Activated CD4-positive, CD25-positive, alpha-beta regulatory T cell treated with anti-CD3 and anti-CD28 coated beads, Interleukin-2, amount 50 U/mL, for 24 hours (primary cell): ENCODE measurements at regions not wholly inside any gene's neighbourhood (a gene's known extent, or its start where the extent isn't known, plus 50 kb on each side); places are given as distances from the start of the nearest gene placed in this dataset.

Source experiments
- ATAC-seq, 2 donors: fragments of 150-1000 bp; cut with Tn5 transposase; one replicate each; pipeline ENCODE4 v1.10.0; 2021; ENCODE audit warnings: mild to moderate bottlenecking in 1 of 2, moderate library complexity in 1 of 2

DNA sequence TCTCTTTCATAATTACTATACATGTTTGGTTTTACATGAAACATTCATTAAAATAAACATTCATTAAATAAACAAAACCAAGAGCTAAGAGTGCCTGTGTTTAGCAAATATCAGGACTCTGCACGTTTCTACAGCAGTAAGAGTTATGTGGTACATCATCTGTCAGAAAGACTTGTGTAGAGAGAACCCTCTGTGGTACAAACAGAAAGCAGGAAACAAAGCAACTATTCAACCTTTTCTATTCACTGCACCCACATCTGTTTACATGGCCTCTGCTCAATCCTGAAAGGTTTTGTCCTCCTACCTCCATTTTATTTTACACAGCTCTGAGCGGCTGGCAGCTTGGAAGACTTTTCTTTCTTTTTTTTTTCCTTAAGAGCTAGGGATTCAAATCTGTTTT is 90.7 kb upstream of the PCDH18 start:
- no peak for ATAC-seq

DNA sequence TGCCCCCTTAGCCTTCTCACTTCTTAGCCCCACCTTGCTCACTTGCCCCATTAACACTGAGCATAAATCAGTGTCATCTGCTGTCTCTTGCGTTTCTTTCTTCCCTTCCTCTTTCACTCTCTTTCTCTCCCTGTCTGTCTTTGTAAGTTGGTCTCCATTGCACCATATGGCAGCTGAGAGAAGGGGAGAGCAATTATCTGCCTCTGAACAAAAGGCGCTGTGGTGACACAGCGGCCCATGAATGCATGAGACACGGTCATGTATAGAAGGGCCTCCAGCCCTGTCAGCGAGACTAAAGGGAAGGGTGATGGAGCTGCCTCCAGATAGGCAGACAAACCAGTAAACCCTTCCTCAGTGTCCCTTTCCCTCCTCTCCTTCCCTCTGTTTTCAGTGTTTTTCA is 88.8 kb upstream of the PCDH18 start:
- no peak for ATAC-seq

DNA sequence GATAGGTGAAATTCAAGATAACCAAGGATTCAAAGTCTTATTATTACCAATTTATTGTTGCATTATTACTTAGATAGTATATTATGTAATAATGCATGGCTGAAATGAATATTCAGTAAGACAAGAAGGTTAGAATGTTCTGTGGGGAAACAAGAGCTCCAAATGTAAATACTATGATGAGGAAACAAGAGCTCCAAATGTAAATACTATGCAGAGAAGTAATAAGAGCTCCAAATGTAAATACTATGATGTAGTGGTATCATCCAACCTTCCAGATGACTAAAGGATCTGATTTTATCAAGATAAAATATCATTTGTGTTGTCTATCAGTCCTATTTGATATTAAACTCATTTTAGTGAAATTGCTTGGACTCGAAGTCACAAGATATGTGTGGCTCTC is 82.2 kb upstream of the PCDH18 start:
- ATAC-seq: no peak

DNA sequence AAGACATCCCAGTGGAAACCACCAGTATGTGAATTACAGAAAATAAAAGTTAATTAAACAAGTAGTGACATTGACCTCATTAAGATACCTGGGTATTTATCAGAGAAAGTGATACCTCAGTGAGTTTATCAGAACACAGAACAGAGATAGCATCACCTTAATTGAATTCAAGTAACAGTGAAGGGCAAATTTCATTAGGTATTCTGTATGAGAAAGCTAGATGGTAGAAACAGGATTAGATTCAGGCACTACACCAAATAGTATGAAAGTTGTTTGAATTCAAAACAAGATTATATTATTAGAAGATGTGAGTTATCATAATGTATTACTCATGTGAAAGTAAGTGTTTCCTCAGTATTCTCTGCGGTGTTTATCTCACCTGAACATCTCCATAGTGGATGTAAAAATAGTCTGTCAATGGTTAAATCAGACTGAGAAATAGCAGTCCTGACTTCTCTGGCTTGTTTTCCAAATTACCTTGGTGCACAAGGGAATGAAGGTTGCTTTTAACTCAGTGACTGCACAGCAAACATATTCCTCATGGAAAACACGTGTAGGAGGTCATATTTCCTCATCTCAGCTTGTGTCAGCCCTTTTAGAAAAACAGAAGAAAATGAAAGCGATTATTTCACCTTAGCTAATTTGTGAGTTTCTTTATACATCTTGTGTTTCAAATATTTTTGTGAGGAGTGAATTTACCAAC is 79.9 kb upstream of the PCDH18 start:
- no peak for ATAC-seq

DNA sequence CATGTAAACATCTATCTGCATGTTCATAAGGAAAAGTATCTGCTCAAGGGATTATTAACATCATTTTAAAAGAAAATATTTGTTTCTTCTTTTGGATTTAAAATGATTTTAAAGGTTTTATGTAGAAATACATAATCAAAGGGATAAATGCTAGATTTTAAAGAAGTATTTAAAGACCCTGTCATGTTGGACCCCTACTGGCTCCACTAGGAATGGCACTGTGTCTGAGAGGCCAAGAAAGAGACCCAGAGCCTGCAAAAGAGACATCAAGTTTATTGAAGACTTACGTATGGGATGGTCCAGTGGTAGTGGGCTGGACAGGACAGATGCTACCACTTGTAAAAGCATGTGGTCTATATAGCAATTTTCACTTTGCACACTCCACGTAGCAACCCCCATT is 78.7 kb upstream of the PCDH18 start:
- no peak for ATAC-seq

DNA sequence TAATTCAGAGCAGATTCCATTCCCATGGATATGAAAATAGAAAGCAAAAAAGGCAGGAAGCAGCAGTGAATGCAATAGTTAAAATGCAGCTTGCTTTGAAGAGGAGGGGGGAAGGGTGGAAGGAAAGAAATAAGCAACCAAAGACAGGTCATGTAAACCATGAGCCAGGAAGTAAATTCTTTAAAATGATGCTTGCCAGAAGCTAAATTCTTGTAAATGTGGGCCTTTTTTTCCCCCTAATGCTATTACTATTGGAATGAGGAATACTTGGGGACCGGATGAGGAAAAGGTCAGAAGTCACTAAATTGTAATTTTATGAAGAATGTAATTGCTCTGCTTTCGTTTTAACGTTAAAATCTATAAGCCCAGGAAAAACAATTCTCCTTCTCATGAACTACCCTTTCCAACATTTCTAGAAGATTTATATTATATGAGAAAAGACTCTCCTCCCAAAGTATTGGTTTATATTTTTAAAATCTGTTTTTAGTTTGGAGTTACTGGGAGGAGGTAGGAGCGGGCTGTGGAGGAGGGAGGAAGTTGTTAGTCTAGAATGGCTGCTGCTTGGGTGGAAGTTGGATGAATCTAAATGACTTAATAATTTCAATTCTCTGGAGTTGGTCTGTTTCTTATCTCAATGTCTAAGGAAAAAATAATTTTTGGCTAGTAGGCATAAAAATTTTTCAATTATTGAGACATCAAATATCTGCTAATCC is 77.6 kb upstream of the PCDH18 start:
- no peak for ATAC-seq

DNA sequence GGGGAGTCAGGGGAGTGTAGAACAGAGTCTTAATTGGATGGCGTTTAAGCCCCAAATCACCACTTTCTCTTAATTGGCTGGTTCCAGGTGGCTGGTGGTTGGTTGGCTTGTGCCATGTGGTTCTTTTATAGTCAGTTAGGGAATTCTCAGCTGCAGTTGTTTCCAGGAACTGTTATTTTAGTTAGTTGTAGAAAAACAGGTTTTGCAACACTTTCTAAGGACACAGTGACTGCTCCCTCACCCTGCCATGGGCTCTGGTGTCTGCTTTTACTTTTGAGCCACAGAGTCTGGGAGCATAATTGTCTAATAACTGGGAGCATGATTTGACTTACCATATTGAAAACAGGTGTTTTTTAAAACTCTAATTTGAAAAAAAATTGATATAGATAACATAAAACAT is 75.8 kb upstream of the PCDH18 start:
- ATAC-seq: no peak

DNA sequence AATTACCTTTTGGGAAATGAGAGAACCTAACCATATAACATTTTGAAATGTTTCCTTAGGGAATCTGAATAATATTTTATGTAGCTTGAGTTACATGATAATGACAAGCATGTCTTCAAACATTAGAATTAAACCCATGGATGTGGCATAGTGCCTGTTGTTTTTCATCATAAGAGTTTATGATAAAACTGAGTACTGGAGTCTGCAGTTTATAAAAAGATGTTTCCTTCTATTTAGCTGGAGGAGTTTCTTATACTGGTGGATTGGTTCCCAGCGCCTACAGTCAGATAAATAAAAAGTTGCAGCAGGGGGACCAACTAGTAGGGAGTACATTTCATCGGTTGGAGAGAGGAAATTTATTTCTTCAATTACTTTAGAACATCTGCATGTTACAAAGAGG is 70.1 kb upstream of the PCDH18 start:
- no peak for ATAC-seq

DNA sequence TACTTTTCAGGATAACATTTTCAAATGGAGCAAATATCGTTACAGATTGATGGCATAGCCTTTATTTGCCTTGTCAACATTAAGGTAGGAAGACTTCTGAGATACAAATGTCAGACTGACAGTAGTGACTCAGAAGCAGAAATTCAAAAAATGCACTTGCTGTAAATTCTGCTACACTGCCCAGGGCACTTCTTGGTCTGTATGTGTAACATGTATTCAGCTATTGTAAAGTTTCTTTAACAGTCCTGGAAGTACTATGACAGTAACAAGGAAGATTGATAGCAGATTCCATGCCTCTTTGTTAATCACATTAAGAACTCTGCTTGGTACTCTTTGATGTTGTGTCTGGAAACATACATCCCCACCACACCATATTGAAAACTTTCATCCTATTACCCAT is 69.6 kb upstream of the PCDH18 start:
- no peak for ATAC-seq

DNA sequence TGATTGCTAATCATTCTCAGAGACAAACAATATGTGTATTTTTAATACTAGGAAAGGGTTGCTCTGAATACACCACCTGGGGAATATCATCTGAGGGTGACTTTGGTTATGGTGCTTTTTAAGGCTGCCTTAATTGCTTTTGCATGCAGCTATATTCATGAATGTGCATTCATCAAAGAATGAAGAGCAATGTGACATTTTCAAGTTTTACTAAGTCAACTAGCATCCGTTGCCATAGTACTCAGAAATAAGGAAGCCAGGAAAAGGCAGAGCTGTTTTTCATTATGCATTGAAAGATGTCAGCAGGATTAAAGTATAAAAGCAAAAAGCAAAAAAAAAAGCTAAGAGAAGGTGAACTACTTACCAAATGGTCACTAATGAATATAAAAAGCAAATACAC is 67.4 kb upstream of the PCDH18 start:
- ATAC-seq: no peak

DNA sequence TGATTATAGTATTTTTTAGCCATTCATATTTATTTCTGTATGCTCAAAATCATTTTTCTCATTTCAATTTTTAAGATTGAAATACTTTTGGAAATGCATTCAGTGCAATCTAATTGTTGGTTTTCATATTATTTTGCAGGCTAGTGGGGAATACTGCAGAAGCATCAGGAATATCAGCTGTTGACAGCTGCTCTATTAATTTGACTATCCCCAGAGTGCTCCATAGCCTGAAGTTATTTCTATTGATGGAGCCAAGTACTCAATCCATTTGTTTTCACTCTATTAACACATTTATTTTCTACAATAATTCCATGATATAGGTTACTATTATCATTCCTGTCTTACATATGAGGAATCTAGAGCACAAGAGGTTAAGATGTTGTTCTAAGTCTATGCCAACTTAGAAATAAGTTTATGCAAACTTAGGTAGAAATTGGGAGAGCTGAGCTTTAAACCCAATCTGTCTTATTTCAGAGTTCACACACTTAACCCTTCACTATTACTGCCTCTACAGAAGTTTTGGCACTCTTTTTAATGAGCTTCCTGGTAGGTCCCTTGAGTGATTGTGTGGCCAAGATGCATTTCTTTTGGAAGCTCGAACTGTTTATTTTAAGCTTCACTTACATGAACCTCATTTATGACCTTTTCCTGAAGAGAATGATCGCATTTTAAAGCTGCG is 65.6 kb upstream of the PCDH18 start:
- no peak for ATAC-seq

DNA sequence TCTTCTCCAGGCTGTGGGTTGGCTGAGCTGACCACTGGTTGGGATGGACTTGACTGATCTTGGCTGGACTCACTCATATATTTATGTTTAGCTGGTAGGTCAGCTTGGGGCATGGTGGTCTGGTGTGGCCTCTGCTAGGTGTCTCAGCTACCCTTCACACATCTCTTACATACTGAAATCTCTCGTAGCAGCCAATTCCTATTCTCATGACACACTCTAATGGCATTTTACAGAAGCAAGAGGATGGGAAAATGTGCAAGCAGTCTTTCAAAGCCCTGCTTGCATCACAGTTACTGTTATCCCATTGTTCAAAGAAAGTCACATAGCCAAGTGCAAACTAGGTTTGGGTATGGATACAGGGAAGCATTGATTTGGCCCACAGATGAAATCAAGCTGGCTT is 55.5 kb upstream of the PCDH18 start:
- ATAC-seq: no peak

DNA sequence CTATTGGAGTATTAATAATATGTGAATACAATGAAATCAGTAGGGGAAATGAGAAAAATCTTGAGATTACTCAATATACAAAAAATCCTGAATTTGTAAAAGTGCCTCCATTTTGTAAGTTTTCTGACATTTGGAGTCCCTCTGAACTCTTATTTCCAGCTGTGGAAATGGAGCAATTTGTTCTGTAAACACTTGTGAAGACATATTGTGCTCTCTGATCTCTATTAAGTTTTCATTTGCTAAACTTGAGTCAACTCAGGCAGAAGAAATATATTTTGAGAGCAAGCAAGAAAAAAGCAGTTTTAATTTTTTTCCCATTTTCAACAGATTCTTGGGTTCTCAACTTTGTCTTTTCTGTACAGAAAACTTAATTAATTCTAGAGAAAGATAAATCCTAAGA is 51.4 kb upstream of the PCDH18 start:
- ATAC-seq: no peak
